IMR-90 (cell line): ENCODE measurements at regions not wholly inside any gene's neighbourhood (a gene's known extent, or its start where the extent isn't known, plus 50 kb on each side); places are given as distances from the start of the nearest gene placed in this dataset.
A peak's percentile ranks its signal among the peaks of the same experiment; 100 is the strongest.

Experiments
- ATAC-seq: fragments of 200-7000 bp; cut with Tn5 transposase; 2 replicates; pipeline ENCODE4 v1.9.1; 2020; ENCODE audit warnings: low read depth, mild to moderate bottlenecking, moderate library complexity
- BruUV-seq: library from RNA; stranded (reverse); fragments of 400-500 nt; replicated peaks from 2 replicates; lab custom pipeline; 2021; lab: Mats Ljungman, UMichigan
- CTCF ChIA-PET: fragments of 300-600 bp; formaldehyde crosslinking; extraction: SDS; loops from one replicate; lab custom pipeline; 2021; ENCODE audit warnings: antibody characterized with exemption; lab: Yijun Ruan, JAX
- POLR2A ChIA-PET: fragments of 300-600 bp; sonication (Branson Sonifier 250); formaldehyde crosslinking; loops from one replicate; lab custom pipeline; 2022; ENCODE audit warnings: antibody characterized with exemption; ENCODE audit not compliant: unreplicated experiment; lab: Charles Lee
- DNase-seq: peaks from one replicate; pipeline ENCODE4 v3.0.0; 2013
- H2AFZ ChIP-seq: replicated peaks from 2 replicates; pipeline ENCODE3; 2013; ENCODE audit warnings: low read length, mild to moderate bottlenecking; ENCODE audit not compliant: poor library complexity
- H2AK5ac ChIP-seq: 2 replicates; pipeline ENCODE4 v1.6.1; 2013; ENCODE audit warnings: low read depth, low read length, inconsistent platforms
- H2AK9ac ChIP-seq: replicated peaks from 2 replicates; pipeline ENCODE3; 2013; ENCODE audit warnings: mild to moderate bottlenecking, low read depth, low read length, moderate library complexity; ENCODE audit not compliant: poor library complexity
- H2BK120ac ChIP-seq: 2 replicates; pipeline ENCODE4 v1.6.1; 2013; ENCODE audit warnings: low read depth, low read length, inconsistent platforms
- H2BK15ac ChIP-seq: 3 replicates; pipeline ENCODE4 v1.6.1; 2013; ENCODE audit warnings: low read depth, low read length, inconsistent platforms
- H2BK20ac ChIP-seq: 2 replicates; pipeline ENCODE4 v1.6.1; 2013; ENCODE audit warnings: low read depth, mild to moderate bottlenecking, inconsistent platforms, low read length, moderate library complexity
- H2BK5ac ChIP-seq: 2 replicates; pipeline ENCODE4 v1.6.1; 2013; ENCODE audit warnings: mild to moderate bottlenecking, low read depth, low read length, inconsistent platforms; ENCODE audit not compliant: poor library complexity, severe bottlenecking
- H3K14ac ChIP-seq: replicated peaks from 2 replicates; pipeline ENCODE4 v1.6.1; 2013; ENCODE audit warnings: low read depth, low read length, inconsistent platforms
- H3K18ac ChIP-seq: 2 replicates; pipeline ENCODE4 v1.6.1; 2013; ENCODE audit warnings: low read depth, low read length, control low read depth
- H3K23ac ChIP-seq: 2 replicates; pipeline ENCODE4 v1.6.1; 2013; ENCODE audit warnings: low read depth, low read length, inconsistent platforms
- H3K27ac ChIP-seq: 2 replicates; pipeline ENCODE4 v1.5.1; 2013; ENCODE audit warnings: mild to moderate bottlenecking, control low read depth, low read length; ENCODE audit not compliant: insufficient read depth
- H3K27me3 ChIP-seq: 2 replicates; pipeline ENCODE4 v1.6.1; 2013; ENCODE audit warnings: low read length; ENCODE audit not compliant: control insufficient read depth, insufficient read depth
- H3K36me3 ChIP-seq: 2 replicates; pipeline ENCODE4 v1.6.1; 2013; ENCODE audit warnings: low read length, mixed read lengths; ENCODE audit not compliant: control insufficient read depth, insufficient read depth
- H3K4ac ChIP-seq: 2 replicates; pipeline ENCODE4 v1.6.1; 2013; ENCODE audit warnings: low read depth, low read length, inconsistent platforms
- H3K4me1 ChIP-seq: 2 replicates; pipeline ENCODE4 v1.6.1; 2013; ENCODE audit warnings: low read length, mixed read lengths; ENCODE audit not compliant: control insufficient read depth, insufficient read depth
- H3K4me2 ChIP-seq: 2 replicates; pipeline ENCODE4 v1.6.1; 2013; ENCODE audit warnings: low read depth, mild to moderate bottlenecking, control low read depth, low read length, moderate library complexity
- H3K4me3 ChIP-seq: 2 replicates; pipeline ENCODE4 v1.5.1; 2013; ENCODE audit warnings: low read depth, mild to moderate bottlenecking, control low read depth, low read length, moderate library complexity; ENCODE audit not compliant: insufficient read depth
- H3K56ac ChIP-seq: 2 replicates; pipeline ENCODE4 v1.6.1; 2013; ENCODE audit warnings: low read length, inconsistent platforms; ENCODE audit not compliant: insufficient read depth; ENCODE audit errors: extremely low read depth
- H3K79me1 ChIP-seq, 2 experiments: 2 replicates each; pipeline ENCODE4 v1.6.1; 2013; ENCODE audit warnings: low read length in 2 of 2, inconsistent platforms in 1 of 2, low read depth in 1 of 2
- H3K9ac ChIP-seq: 2 replicates; pipeline ENCODE4 v1.6.1; 2013; ENCODE audit warnings: low read depth, low read length, control low read depth
- H3K9me1 ChIP-seq: 2 replicates; pipeline ENCODE4 v1.6.1; 2013; ENCODE audit warnings: low read length, inconsistent platforms; ENCODE audit not compliant: insufficient read depth
- H3K9me3 ChIP-seq: 2 replicates; pipeline ENCODE4 v1.6.1; 2013; ENCODE audit warnings: low read length; ENCODE audit not compliant: control insufficient read depth, insufficient read depth
- H4K20me1 ChIP-seq: 2 replicates; pipeline ENCODE4 v1.6.1; 2013; ENCODE audit warnings: low read length, inconsistent platforms; ENCODE audit not compliant: insufficient read depth
- H4K5ac ChIP-seq: 2 replicates; pipeline ENCODE4 v1.6.1; 2013; ENCODE audit warnings: mild to moderate bottlenecking, low read depth, low read length, control low read depth
- H4K8ac ChIP-seq, 2 experiments: 2 replicates each; pipeline ENCODE4 v1.6.1; 2013; ENCODE audit warnings: low read depth in 2 of 2, low read length in 2 of 2, control low read depth in 1 of 2, inconsistent platforms in 1 of 2
- H4K91ac ChIP-seq: 2 replicates; pipeline ENCODE4 v1.6.1; 2013; ENCODE audit warnings: low read depth, low read length, inconsistent platforms; ENCODE audit not compliant: insufficient read depth
- CEBPB ChIP-seq: IDR thresholded peaks from 2 replicates; pipeline ENCODE4 v1.6.1; 2012; ENCODE audit warnings: low read depth, low read length, improper control_type of control experiment
- CTCF ChIP-seq: conservative IDR thresholded peaks from 2 replicates; pipeline ENCODE4 v1.5.1; 2012; ENCODE audit warnings: mild to moderate bottlenecking, low read depth, low read length, improper control_type of control experiment
- FOS ChIP-seq: fragments of 150-350 bp; IDR thresholded peaks from 2 replicates; pipeline ENCODE4 v1.6.1; 2016; ENCODE audit warnings: low read depth, low read length
- MAFK ChIP-seq: IDR thresholded peaks from 2 replicates; pipeline ENCODE4 v1.6.1; 2012; ENCODE audit warnings: low read depth, low read length, improper control_type of control experiment
- MAZ ChIP-seq: IDR thresholded peaks from 2 replicates; pipeline ENCODE4 v1.6.1; 2012; ENCODE audit warnings: low read depth, mild to moderate bottlenecking, low read length, improper control_type of control experiment, moderate library complexity, borderline replicate concordance
- MXI1 ChIP-seq: IDR thresholded peaks from 2 replicates; pipeline ENCODE4 v1.6.1; 2012; ENCODE audit warnings: low read depth, mild to moderate bottlenecking, low read length, moderate library complexity, borderline replicate concordance
- NFE2L2 ChIP-seq: fragments of 150-350 bp; IDR thresholded peaks from 2 replicates; pipeline ENCODE4 v1.6.1; 2016; ENCODE audit warnings: low read depth, mild to moderate bottlenecking, low read length
- POLR2A ChIP-seq: IDR thresholded peaks from 2 replicates; pipeline ENCODE4 v1.6.1; 2012; ENCODE audit warnings: mild to moderate bottlenecking, low read depth, low read length
- RCOR1 ChIP-seq: IDR thresholded peaks from 2 replicates; pipeline ENCODE4 v1.6.1; 2012; ENCODE audit warnings: mild to moderate bottlenecking, low read length, improper control_type of control experiment; ENCODE audit not compliant: insufficient replicate concordance
- RFX5 ChIP-seq: IDR thresholded peaks from 2 replicates; pipeline ENCODE4 v1.8.0; 2012; ENCODE audit warnings: low read depth, mild to moderate bottlenecking, low read length, moderate library complexity
- WGBS, 2 experiments: methylation state at CpG; one replicate each; pipeline versions ENCODE4 v1.1.5 to v1.1.7; 2013; ENCODE audit warnings: missing lambda C conversion rate in 2 of 2; ENCODE audit not compliant: insufficient read length in 1 of 2; ENCODE audit errors: extremely low coverage in 2 of 2; 5-methylcytosine and 5-hydroxymethylcytosine counted together
- dilution Hi-C: fragments of 300-500 bp; cut with HindIII; formaldehyde crosslinking; loops from one replicate; pipeline ENCODE4 v1.14.3; 2018; ENCODE audit warnings: low sequenced_read_pairs; ENCODE audit not compliant: unreplicated experiment
- in situ Hi-C: fragments of 300-500 bp; cut with MboI; formaldehyde crosslinking; loops from 3 replicates; pipeline ENCODE4 v1.14.3; 2019; ENCODE audit warnings: low sequenced_read_pairs, inconsistent platforms, mixed read lengths
- intact Hi-C: fragments of 100-400 bp; cut with micrococcal nuclease; formaldehyde crosslinking; loops from 2 replicates; pipeline ENCODE4 v1.10.0; 2022
- TF ChIP-seq, protein P1 (sequence below): fragments of 150-350 bp; IDR thresholded peaks from 2 replicates; pipeline ENCODE4 v1.6.1; 2016; ENCODE audit warnings: low read depth, mild to moderate bottlenecking, low read length, moderate library complexity, borderline replicate concordance
- TF ChIP-seq, protein P2 (sequence below): fragments of 150-350 bp; IDR thresholded peaks from 2 replicates; pipeline ENCODE4 v1.6.1; 2017; ENCODE audit warnings: mild to moderate bottlenecking, antibody characterized with exemption, low read length, low read depth

GRCh38 chr6:14451594-14452374 lies 334.2 kb downstream of the CD83 start:
- in situ Hi-C loops = no loop called here
- Histone ChIP-seq H2BK15ac (no peak overlapping the region), H3K27me3 (no peaks in the 10 kb centered on the region), H4K8ac (no peak overlapping the region), H4K91ac (no peak overlapping the region), H3K18ac (no peak overlapping the region; the same call in 1 of the 2 replicates), H3K23ac (no peak overlapping the region), H2AK9ac (no peak overlapping the region), H2BK120ac (no peak overlapping the region), H2AFZ (no peak overlapping the region), H2AK5ac (peak overlapping the region; percentile 62), H3K27ac (no peak overlapping the region), H3K4me1 (peaks cover 9% of the 10 kb centered on the region; the same call in 1 of the 2 replicates), H3K4me2 (no peak overlapping the region), H4K5ac (no peak overlapping the region), H2BK5ac (no peak overlapping the region), H3K4ac (no peak overlapping the region), H3K36me3 (no peaks in the 10 kb centered on the region), H3K9me3 (peaks cover 5% of the 10 kb centered on the region; the same call in 1 of the 2 replicates), H3K56ac (no peak overlapping the region), H3K9me1 (peaks cover 7% of the 10 kb centered on the region; the same call in 1 of the 2 replicates), H3K79me1 (no peaks in the 10 kb centered on the region), H3K9ac (no peak overlapping the region), H3K14ac (no peak overlapping the region), H2BK20ac (no peak overlapping the region), H3K4me3 (no peak overlapping the region), H4K20me1 (no peaks in the 10 kb centered on the region)
- ATAC-seq (no peak), DNase-seq (no peak)
- 93% methylated on average over 3 of the region's 9 CpGs; no CpG with 5 or more reads in 1 of the 2 experiments for WGBS, 2 experiments
- dilution Hi-C loops = no loop called here
- intact Hi-C loops = no loop called here
- ChIA-PET CTCF (no interaction called here), POLR2A (no interaction called here)
- no TSS peak for BruUV-seq
- TF ChIP-seq CTCF (no peak), MAFK (no peak), FOS (no peak), MXI1 (no peak), POLR2A (no peak), RFX5 (no peak), NFE2L2 (no peak), RCOR1 (no peak), CEBPB (no peak), MAZ (no peak)
- TF ChIP-seq, protein P1, sequence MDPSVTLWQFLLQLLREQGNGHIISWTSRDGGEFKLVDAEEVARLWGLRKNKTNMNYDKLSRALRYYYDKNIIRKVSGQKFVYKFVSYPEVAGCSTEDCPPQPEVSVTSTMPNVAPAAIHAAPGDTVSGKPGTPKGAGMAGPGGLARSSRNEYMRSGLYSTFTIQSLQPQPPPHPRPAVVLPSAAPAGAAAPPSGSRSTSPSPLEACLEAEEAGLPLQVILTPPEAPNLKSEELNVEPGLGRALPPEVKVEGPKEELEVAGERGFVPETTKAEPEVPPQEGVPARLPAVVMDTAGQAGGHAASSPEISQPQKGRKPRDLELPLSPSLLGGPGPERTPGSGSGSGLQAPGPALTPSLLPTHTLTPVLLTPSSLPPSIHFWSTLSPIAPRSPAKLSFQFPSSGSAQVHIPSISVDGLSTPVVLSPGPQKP = no peak
- TF ChIP-seq, protein P2, sequence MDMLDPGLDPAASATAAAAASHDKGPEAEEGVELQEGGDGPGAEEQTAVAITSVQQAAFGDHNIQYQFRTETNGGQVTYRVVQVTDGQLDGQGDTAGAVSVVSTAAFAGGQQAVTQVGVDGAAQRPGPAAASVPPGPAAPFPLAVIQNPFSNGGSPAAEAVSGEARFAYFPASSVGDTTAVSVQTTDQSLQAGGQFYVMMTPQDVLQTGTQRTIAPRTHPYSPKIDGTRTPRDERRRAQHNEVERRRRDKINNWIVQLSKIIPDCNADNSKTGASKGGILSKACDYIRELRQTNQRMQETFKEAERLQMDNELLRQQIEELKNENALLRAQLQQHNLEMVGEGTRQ = no peak
